ENCODE measurements at regions not wholly inside any gene's neighbourhood (a gene's known extent, or its start where the extent isn't known, plus 50 kb on each side); places are given as distances from the start of the nearest gene placed in this dataset.

DNA sequence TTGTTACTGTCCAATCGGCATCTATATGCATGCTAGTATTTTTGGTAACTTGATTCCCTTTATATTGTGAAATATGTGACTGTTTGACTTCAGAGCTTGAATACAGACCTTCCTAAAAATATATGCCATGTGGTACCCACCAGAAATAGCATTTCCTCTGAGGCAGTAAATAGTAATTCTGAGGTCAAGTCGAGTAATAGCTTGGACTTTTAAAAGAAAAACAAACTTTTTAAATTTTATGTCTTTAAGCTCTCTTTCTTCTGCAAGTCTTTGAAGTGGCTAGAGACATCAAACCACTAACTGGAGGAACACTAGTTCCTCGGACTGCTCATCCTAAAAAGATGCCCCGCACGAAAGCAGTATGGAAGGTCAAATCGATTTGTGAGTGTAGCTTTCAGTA lies 396.8 kb upstream of the SLC14A2 start:
- no peak for DNase-seq
- Histone ChIP-seq H3K27me3 (ENCODE audit: low read depth) (no peaks in the 10 kb centered on the region), H3K27ac (replicated peaks) (no peak overlapping the region), H3K4me3 (no peak overlapping the region), H3K9me3 (replicated peaks) (no peaks in the 10 kb centered on the region), H3K36me3 (no peaks in the 10 kb centered on the region), H3K4me1 (no peaks in the 10 kb centered on the region)
- intact Hi-C loops (cut with micrococcal nuclease) = loop anchor here (10.0 kb wide), 1 partner anchor 324 kb away; no protein-coding TSS in a partner anchor
- TF ChIP-seq, protein P1, sequence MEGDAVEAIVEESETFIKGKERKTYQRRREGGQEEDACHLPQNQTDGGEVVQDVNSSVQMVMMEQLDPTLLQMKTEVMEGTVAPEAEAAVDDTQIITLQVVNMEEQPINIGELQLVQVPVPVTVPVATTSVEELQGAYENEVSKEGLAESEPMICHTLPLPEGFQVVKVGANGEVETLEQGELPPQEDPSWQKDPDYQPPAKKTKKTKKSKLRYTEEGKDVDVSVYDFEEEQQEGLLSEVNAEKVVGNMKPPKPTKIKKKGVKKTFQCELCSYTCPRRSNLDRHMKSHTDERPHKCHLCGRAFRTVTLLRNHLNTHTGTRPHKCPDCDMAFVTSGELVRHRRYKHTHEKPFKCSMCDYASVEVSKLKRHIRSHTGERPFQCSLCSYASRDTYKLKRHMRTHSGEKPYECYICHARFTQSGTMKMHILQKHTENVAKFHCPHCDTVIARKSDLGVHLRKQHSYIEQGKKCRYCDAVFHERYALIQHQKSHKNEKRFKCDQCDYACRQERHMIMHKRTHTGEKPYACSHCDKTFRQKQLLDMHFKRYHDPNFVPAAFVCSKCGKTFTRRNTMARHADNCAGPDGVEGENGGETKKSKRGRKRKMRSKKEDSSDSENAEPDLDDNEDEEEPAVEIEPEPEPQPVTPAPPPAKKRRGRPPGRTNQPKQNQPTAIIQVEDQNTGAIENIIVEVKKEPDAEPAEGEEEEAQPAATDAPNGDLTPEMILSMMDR (IDR thresholded peaks at IDR 0.05; ENCODE audit: borderline replicate concordance) = no peak

DNA sequence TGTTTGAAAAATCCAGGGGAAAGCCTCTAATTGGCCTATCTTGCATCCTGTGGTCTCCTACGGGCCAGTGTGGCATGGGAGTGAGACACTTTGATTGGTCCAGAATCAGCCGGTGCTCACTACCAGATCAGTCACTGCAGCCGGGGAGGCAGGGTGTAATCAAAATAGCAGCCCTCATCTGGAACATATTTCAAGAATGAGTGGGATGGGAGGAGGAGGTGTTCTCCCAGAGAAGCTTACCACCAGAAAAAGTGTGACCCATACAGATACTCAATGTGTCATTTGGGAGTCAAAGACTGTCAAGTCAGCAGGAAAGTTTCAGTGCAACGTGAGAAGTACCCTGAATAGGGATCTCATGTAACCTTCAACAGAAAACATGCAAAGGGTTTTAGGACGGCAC lies 393.9 kb upstream of the SLC14A2 start:
- no peak overlapping the region for H3K27ac ChIP-seq (replicated peaks)
- intact Hi-C loops (cut with micrococcal nuclease) = no loop called here
- TF ChIP-seq, protein P1 (IDR thresholded peaks at IDR 0.05; ENCODE audit: borderline replicate concordance) = no peak

DNA sequence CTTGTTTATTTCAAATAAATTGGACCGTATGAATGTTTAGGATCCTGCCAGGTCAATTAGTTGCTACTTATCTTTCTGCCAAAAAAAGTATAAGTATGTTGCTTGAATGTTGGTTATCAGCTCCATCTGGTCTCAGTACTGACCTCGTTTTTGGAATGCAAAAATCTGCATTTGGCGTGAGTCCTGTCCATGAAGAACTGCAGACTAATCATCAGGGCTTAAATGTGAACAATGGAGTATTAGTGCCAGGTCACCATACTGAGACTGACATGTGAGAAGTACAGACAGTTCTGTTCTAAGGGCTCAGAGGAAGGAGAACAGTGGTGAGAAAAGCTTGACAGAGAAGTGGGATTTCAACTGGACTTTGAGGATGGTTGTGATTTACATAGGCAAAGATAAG lies 393.1 kb upstream of the SLC14A2 start:
- H3K27me3 ChIP-seq (ENCODE audit: low read depth) = no peaks in the 10 kb centered on the region
- TF ChIP-seq, protein P1 (IDR thresholded peaks at IDR 0.05; ENCODE audit: borderline replicate concordance) = no peak
- DNase-seq = no peak
- peaks cover 6% of the 10 kb centered on the region for H3K9me3 ChIP-seq (replicated peaks)
- intact Hi-C loops (cut with micrococcal nuclease) = no loop called here
- H3K4me1 ChIP-seq = no peaks in the 10 kb centered on the region
- no peaks in the 10 kb centered on the region for H3K36me3 ChIP-seq
- no peak overlapping the region for H3K27ac ChIP-seq (replicated peaks)
- no peak overlapping the region for H3K4me3 ChIP-seq

More for the DNA sequence above, 393.9 kb upstream of the SLC14A2 start:
- Histone ChIP-seq H3K4me1 (no peaks in the 10 kb centered on the region), H3K27me3 (ENCODE audit: low read depth) (no peaks in the 10 kb centered on the region), H3K36me3 (no peaks in the 10 kb centered on the region), H3K9me3 (replicated peaks) (no peaks in the 10 kb centered on the region), H3K4me3 (no peak overlapping the region)
- DNase-seq = no peak

DNA sequence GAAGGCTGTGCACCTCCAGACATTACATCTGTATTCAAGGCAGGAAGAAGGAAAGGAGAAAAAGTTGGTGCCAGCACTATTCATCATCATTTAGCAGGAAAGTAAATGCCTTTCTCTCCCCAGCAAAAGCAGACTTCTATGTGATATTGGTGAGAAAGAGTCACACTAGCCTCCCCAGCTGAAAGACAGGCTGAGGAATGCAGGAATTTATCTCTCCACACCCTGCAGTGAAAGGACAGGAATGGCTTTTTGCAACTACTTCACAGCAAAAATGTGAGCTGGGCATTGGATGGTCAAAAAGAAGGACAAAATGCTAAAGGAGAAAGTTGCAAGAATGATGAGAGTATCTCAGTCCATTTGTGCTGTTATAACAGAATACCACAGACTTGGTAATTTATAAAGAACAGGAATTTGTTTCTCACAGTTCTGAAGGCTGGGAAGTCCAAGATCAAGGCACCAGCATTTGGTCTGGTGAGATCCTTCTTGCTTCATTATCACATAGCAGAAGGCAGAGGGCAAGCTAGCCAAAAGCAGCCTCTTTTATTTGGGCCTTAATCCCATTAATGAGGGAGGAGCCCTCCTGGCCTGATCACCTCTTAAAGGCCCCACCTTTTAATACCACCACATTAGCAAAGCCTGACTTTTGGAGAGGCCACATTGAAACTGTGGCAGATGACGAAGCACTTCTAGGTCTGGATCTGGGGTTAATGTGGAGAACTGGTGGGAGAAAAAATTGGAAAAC lies 388.1 kb upstream of the SLC14A2 start:
- Histone ChIP-seq H3K4me3 (no peak overlapping the region), H3K27me3 (ENCODE audit: low read depth) (no peaks in the 10 kb centered on the region), H3K9me3 (replicated peaks) (peaks cover 11% of the 10 kb centered on the region), H3K27ac (replicated peaks) (no peak overlapping the region), H3K36me3 (no peaks in the 10 kb centered on the region), H3K4me1 (no peaks in the 10 kb centered on the region)
- no peak for DNase-seq
- TF ChIP-seq, protein P1 (IDR thresholded peaks at IDR 0.05; ENCODE audit: borderline replicate concordance) = no peak
- intact Hi-C loops (cut with micrococcal nuclease) = no loop called here

DNA sequence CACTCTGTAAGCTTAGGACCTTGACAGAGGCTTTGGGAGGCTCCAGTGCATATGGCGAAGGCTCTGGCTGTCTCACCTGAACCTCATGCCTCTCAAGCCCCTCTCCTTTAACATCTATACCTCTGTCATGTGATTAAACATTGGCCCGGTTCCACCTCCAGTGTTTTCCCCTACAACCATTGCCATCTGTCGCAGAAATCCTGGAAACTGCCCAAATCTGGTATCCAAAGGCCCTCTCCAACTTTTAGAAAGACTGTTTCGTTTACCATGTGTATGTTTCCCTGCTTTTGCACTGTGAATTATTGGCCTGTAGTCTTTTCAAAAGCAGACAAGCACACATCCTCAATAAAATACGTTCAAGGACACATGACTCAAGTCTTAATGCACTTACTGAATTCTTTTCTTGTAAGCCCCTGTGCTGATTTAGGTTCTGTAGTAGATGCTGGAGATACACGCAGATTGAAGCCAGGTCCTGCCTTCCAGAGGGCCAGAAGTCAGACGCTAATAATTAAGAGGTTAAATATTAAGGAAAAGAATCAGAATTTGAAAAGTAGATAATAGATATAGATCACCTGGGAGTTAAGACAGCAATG lies 386.4 kb upstream of the SLC14A2 start:
- TF ChIP-seq, protein P1 (IDR thresholded peaks at IDR 0.05; ENCODE audit: borderline replicate concordance) = no peak
- Histone ChIP-seq H3K9me3 (replicated peaks) (peaks cover 11% of the 10 kb centered on the region), H3K4me1 (no peaks in the 10 kb centered on the region), H3K4me3 (no peak overlapping the region), H3K27ac (replicated peaks) (no peak overlapping the region), H3K36me3 (no peaks in the 10 kb centered on the region), H3K27me3 (ENCODE audit: low read depth) (no peaks in the 10 kb centered on the region)
- intact Hi-C loops (cut with micrococcal nuclease) = no loop called here
- no peak for DNase-seq

Data from left ventricle myocardium inferior (tissue), 1 donor.